GM19324 (cell line): ENCODE measurements at regions not wholly inside any gene's neighbourhood (a gene's known extent, or its start where the extent isn't known, plus 50 kb on each side); places are given as distances from the start of the nearest gene placed in this dataset.

Experiments used
- ATAC-seq: cut with Tn5 transposase; IDR thresholded peaks from one replicate; pipeline ENCODE4 v1.9.1; 2021; ENCODE audit warnings: mild to moderate bottlenecking, moderate library complexity; ENCODE audit not compliant: unreplicated experiment, low FRiP score

DNA sequence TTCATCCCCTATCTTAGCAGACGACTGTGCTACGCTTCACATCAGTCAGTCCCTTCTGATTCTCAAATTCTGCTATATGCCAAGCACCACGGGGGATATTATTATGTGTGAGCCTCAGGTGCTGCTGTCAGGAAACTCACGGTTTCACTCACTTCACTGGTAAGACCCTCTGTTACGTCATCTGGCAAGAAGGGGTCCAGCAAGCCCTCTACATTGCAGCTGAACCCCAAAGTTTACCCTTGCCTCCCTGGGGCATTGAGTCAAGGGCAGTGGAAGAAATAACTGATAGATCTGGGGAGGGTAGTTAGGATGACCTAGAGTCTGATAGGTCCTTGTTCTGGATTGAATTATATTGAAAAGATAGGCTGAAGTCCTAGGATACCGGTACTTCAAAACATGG, 237.4 kb downstream of the RRAGC start:
- no peak for ATAC-seq

DNA sequence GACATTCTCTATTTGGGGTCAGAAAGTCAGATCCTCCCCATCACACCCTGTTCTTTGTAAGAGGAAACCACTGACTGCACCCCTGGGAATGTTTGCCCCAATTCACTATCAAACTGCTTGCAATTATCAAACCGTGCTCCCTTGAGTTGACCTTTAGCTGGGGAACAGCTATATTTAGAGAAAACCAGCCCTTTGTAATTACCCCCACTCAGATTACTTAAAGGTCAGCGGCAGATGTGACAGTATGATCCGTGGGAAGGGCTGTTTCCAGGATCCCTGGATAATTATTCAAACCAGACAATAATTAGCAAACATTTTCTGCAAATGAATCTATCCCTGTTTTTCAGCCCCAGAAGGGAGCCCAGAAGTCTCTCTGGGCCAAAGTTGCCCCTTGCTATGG, 242.7 kb downstream of the RRAGC start:
- no peak for ATAC-seq

DNA sequence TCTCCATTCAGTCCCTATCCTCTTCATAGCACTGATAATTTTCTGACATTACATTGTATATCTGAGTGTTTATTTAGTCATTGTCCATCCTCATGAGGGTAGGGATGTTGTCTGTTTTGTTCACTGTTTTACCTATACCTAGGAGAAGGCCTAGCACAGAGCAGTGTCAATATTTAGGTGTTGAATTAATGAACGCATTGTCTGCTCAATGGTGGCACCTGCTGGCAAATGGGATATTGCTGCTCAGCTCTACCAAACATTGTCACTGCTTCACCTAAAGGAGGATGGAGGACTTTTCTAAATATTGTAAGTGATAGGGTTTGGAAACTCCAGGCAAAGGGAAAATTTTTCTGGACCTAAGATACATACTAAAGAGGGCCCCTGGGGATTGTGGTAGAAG, 243.9 kb downstream of the RRAGC start:
- ATAC-seq, result no peak

DNA sequence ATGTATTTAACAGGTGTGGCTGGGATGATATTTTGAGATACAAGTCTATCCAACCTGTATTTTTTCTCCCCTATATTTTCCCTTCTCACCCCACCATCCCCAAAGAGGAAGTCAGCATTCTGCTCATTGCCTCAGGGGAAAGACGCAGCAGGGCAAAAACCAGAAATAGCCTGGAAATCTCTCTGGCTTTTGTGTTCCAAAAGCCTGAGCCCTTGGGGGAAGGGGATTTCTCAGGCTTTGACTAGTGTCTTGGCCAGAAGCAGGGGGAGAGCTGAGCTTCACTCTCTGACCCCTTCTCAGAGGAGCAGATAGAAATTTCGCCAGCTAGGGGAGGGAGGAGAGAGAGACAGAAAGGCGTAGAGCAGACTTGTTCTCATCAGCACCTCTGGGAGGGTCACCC, 244.7 kb downstream of the RRAGC start:
- ATAC-seq, result no peak

DNA sequence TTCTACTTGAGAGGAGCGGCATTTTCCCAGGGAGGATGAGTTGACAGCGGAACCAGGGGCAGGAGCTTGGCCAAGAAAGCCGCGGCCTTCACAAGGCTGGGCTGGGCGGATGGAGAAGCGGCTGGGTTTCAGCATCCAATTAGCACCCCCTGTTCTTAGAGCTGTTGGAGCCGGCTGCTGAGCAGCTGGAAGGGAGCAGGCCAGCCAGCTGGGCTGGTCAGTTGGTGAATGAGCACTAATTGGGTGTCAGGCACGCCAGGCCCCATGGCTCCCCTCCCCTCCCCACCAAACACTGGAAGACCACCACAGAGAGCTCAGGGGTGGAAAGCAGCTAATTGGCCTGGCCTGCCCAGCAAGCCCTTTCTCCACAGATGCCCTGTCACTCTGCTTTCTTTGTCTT, 245.6 kb downstream of the RRAGC start:
- no peak for ATAC-seq

DNA sequence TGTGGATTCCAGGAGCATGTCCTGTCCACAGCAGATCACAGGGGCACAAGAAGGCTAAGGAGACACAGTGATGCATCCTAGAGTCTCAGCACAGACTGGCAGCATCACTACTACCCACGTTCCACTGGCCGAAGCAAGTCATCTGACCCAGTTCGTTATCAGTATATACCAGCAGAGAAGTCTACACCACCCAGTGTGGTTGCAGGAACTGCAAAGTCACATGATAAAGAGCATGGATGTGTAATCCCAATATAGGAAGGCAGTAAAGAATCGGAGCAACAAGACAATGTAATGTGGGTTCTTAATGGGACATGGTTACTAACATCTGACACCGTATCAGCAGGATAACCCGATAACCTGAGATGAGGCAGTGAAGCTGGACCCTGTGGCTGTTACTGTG, 246.6 kb downstream of the RRAGC start:
- ATAC-seq, result no peak

DNA sequence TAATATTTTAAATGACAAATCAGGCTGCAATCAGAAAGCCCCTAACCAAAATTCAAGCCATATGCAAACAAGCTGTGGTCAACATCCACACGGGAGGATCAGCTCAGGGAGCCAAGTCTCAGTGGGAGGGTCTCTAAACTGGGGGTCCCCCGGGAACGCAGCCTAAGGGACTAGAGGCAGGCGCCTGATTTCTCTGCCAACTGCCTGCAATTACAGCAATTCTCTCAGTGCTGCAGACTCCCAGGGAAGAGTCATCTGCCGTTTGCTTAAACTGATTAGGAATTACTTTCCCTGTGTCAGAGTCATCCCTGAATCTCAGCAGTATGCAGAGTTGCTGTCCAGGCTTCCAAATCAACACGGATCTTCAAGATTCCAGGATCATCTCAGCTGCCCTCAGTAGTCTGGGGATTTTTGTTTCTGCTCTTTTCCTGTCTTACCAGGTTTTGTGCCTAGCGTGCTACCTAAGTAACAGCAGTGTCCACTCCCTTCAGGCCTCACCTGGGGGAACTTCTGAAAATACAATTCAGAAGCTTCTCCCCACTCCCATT, 247.8 kb downstream of the RRAGC start:
- ATAC-seq, result no peak

DNA sequence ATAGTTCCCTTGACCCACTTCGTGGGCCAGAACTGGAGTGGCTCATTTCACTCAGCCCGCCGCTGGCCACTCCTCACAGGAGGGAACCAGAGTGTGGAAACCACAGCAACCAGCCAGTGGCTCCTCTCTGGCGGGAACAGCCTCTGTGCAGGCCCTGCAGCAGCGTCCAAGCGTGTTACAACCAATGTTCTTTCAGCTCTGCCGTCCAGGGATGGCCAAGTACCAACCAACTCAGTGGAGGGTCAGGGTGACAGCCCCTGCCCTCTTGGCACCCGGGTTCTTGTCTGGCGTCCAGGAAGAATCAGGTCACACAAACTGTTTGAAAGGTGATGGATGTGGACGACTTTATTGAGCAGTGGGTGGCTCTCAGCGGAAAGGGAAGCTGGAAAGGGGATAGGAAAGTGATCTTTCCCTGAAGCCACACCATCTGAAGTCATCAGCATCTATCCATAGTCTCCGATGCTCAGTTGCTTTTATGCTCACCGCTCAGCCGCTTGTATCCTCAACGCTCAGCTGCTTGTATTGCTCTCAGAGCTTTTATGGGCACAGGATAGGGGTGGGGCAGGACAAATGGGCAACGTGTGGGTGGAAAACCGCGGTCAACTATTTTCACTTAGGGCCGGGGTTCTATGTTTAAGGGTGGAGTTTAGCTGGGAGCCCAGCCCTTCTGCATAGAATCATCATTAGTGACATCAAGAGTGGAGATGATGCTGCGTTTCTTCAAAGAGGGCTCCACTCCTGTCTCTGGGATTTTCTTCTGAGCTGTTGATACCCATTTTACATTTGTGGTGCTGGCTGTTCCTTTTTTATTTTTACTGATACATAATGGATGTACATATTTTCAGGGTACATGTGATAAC, 250.2 kb downstream of the RRAGC start:
- no peak for ATAC-seq

DNA sequence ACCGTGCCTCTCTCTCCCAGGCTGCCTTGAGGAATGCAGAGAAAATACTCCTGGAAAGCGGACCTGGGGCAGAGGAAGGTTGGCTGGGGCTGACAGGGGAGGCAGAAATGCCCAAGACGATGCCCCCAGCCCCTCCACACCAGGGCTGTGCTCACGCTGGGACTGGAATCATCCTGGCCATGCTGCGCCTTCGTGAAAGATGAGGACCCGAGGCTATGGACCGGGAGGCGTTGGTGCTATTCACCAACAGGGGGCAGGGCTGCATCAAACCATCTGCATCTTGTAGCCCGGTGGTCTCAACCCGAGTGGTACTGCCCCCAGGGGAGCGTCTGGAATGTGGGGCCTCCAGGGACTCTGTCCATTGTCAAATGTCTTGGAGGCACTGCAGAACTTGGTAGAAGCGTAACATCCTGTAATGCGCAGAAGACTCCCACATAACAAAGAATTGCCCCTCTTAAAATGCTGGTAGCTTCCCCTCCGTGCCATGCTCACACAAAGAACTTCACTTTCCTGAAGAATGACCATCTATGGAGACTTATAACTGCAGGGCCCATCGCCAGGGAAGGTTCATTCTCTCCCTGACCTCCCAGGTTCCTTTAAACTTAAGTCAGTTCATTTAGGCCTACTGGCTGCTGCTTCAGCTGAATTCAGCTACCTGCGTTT, 251.2 kb downstream of the RRAGC start:
- ATAC-seq, result no peak

DNA sequence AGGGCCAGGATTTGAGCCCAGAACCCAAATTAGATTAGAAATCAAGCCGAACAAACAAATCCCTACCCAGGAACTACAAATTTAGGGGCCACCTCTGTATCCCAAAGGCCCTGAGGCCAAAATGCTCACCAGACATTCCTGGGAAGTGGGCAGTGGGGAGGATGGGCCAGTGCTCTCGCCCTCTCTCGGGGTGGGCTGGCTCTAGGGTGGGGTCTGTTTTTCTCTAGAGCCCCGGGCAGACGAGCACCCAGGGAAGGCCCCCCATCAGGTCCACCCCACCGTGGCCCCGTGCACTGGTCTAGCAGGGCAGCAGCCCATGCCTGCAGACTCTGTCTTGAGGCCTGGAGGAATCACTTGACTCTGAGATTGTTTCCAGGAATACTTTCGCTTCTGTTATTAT, 252.0 kb downstream of the RRAGC start:
- ATAC-seq, result no peak

DNA sequence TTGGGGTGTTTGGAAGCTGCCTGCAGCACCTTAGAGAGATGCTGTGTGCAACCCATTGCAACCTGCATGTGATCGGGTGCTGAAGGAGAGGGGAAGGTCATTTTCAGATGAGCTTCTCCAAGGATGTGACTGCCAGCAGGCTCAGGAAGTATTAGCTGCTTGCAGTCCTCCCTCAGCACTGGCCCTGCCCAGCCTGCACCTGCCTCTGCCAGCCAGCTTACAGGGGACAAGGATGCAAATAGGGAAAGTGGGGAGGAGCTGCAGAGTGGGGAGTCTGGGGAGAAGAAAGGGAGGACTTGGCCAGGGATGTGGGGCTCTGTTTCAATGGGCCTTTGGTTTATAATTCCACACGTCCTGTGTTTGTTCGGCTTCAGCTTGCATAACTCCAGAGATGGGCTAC, 254.5 kb downstream of the RRAGC start:
- ATAC-seq, result no peak

DNA sequence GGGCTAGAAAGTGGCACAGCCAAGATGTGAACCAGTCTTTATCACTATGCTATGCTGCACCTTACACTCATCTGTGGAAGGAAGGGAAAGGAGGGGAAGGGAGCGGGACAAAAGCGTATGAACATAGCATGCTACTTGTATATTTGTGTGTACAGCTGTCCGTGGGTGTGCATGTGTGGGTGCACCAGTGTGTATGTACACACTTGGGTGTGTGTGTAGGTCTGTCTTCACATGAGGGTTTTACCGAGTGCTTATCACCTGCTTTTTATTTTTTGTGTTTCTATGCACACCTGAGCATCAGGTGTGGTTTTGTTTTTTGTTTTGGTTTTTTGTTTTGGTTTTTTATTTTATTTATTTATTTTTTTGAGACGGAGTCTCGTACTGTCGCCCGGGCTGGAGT, 255.7 kb downstream of the RRAGC start:
- ATAC-seq, result no peak

DNA sequence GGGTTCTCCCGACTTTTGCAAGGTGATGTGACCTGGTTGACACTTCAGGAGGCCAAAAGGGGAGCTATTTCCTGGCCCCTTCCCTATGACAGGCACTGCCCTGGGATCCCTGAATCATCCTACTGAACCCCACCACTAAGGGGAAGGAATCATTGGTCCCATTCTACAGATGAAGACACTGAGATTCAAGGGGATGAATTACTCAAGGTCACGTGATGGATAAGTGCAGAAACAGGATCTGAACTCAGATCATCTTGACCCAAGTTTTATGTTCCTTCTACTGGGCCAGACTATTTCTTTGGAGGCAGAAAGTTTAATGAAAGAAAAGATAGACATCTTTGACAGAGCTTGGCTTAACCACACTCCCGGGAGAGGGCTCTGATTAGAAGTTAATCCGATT, 258.7 kb downstream of the RRAGC start:
- no peak for ATAC-seq

DNA sequence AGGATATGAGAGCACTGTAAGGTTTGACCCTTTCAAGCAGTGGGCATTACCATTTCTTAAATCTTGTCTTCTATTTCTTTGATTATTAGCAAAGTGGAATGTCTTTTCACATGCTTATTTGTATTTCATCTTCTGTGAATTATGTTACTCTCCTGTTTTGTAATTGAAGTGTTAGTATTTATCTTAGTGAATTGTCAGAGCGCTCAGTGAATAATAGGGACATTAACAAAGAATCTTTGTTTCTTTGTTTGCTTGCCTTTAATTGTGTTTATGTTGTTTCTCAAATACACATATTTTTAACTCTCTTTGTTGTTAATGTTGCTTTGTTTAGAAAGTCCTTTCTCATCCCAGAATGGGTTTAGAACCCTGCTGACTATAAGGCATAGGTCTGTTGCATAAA, 259.3 kb downstream of the RRAGC start:
- no peak for ATAC-seq

DNA sequence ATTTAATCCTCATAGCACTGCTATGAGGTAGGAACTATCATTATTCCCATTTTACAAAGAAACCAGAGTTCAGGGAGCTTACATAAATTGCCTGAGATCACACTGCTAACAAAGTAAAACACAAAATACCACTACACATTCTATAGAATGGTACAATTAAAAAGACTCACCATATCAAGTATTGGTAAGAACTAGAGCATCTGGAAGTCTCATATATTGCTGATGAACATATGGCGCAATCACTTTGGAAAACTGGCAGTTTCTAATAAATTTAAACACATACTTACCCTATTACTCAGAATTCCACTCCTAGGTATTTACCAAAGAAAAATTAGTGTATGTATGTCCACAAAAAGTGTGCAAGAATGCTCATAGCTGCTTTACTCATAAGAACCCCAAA, 261.5 kb downstream of the RRAGC start:
- no peak for ATAC-seq

DNA sequence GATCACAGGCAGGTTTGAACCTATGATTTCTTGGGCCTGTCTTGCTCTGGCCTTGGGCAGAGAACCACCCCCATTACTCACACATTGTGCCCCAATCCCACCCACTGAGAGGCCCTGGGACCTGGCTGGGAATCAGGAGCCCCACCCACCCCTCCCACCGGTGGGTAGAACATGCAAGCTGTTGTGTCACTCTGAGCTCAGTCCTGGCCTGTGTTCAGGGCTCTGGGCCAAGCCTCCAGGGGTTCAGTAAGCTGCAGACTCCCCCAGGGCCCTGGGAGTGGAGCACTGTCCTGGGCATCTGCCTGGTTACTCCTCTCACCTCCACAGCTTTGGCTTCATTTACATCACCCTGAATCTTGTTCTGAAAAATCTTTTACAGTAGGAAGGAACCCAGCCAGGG, 270.5 kb downstream of the RRAGC start:
- no peak for ATAC-seq

DNA sequence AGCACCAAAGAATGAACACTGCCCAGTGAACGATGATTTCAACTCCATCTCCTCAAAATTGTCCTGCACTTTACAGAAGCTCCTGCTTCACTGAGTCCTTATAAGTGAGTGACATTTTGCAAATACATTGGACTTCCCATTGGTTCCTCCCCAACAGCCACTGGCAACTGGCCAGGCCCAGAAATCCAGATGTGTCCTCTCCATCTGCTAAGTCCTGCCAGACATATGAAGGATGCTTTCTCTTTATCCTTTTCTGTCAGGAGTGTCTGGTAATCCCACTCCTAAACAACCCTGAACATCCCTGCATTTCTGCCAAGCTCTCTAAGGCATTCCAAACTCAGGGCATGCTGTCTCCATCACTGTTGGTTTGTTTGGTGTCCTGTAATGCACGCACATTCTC, 271.8 kb downstream of the RRAGC start:
- no peak for ATAC-seq

DNA sequence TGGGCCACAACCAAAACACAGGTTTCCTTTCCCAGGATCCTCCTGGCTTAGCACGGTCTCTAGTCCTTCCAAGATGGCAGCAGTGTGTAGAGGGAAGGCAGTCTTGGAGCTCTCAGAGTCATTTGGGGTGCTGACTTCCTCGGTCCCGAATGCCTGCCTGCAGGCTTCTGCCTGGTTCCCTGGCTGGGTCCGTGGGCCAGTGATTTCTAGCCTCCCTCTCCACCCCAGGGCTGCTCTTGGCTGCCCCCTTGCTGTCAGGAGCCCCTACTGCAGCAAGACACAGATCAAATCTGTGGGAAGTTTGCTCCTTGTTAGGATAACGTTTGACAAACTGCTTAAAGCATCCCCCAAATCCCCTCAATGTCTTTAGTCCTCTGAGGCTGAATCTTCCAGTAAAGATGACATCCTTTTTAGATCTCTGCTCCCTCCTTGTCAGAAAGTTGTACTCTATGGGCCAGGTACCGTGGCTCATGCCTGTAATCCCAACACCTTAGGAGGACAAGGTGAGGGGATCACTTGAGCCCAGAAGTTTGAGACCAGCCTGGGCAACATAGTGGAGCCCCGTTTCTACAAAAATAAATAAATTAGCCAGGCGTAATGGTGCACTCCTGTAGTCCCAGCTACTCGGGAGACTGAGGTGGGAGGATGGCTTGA, 272.5 kb downstream of the RRAGC start:
- ATAC-seq, result no peak

DNA sequence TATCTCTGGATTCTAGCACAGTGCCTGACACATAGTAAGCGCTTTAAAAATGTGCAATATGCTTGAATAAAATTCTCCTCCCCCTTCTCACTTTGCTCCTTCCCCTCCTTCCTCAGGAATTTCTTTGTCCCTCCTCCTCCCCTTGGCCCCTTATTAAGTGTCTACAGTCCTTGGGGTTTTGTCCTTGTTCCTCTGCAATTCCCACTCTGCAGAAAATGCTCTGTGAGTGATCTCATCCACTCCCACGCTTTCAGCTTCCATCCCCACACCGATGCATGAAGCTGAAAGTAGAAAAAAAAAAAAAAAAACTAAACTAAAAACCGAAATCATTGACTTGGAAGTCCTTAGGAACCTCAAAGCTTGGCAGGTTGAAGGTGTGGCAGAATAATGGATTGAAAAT, 273.6 kb downstream of the RRAGC start:
- no peak for ATAC-seq

DNA sequence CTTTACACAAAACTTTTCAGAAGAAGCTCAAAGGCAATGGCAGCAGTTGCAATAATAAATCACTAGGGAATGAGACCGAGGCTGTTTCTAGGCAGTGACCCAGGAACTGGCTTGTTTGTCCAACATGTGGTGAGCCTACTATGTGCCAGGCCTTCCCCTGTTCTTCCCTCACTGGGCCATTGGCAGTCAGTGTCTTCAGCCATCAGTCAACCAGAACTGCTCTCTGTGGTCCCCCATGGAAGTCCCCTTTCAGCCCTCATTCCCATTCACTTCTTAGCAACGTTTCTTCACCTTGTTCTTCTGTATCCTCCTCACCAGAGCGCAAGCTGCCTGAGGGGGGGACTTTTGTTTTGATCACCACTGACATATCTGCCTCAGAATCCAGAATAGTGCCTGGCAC, 274.1 kb downstream of the RRAGC start:
- ATAC-seq, result no peak
